HG02943 (cell line): ENCODE measurements at regions not wholly inside any gene's neighbourhood (a gene's known extent, or its start where the extent isn't known, plus 50 kb on each side); places are given as distances from the start of the nearest gene placed in this dataset.
A peak's percentile ranks its signal among the peaks of the same experiment; 100 is the strongest.

Experiments used
- ATAC-seq: cut with Tn5 transposase; IDR thresholded peaks from one replicate; pipeline ENCODE4 v1.9.1; 2021; ENCODE audit warnings: mild to moderate bottlenecking, low read depth, moderate library complexity; ENCODE audit not compliant: unreplicated experiment

DNA sequence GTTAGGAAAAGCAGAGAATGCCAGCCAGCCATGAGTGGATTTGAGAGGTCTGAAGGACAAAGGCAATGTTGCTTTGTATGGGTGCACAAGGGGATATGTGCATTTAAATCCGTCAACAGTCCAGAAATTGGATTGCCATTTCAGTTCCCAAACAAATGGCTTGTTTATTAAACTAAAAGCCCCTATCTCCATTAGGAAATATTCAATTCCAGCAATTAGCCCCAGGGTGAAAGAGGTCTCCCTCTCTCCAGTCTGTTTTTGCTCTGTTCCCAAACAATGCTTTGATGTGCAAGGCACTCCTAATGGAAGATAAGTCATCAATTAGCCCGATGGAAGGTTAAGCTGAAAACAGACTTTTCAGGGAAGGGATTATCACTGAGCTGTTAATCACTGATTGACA is 101.3 kb downstream of the C9orf152 start:
- ATAC-seq, result no peak

DNA sequence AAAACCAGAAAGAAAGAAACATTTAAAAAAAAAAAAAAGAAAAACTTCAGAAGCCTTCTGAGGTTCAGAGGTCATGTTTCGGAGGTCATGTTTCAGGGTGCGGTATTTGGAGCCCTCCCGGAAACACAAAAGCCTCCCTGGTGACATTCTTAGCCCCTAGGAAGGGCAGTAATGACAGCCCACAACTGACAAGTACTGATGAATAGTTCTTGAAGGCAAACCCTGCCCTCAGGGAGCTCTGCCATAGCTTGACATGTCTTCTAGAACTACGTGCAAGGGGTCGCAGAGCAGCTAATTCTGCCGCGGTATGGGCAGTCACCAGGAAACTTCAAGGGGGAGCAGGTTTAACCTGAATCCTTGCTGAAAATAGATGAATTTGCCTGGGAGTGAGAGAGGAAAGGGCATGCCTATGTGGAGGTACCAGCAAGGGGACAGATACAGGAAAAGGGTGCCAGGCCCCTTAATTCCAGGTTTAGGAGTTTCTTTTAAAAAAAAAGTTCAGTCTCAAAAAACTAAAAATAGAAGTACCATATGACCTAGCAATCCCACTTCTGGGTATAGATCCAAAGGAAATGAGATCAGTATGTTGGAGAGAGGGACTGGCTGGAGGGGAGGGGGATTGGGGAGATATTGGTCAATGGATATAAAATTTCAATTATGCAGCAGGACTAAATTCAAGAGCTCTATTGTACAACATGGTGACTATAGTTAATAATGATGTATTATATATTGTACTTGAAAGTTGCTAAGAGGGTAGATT is 98.4 kb downstream of the C9orf152 start:
- no peak for ATAC-seq

DNA sequence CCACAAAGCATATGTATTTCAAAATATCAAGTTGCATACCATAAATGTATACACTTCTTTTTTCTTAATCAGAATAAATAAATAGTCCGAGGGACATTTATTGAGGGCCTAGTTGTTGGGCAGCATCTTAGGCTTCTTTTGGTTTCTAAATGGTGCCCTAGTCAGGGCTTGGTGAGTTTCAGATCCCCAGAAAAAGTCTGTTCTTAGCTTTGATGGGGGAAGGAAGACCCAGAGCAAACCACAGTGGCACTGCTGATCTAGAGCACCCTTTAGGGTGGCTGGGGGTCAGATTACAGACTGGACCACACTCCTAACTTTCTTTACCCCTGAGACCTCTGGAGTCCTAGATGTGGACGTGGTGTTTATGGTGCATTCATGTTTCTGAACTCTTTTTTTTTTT is 97.8 kb downstream of the C9orf152 start:
- ATAC-seq, result peak; percentile 73

DNA sequence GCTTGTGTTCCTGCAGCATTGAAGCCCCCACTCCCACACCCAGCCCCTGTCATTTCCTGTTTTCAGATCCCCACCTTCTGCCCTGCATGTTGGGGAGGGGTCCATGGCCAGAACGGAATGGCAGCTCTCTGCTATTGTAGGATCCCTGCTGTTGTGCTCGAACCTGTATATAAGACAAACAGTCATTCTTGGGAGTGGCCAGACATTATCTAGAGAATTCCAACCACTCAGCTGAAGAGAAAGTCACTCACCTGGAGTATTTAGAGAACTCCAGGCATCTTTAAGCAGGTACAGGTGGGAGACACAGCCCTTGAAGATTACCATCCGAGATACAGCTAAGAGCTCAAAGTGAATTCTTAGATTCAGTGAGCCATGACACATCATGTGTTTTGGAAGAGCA is 96.1 kb downstream of the C9orf152 start:
- no peak for ATAC-seq

DNA sequence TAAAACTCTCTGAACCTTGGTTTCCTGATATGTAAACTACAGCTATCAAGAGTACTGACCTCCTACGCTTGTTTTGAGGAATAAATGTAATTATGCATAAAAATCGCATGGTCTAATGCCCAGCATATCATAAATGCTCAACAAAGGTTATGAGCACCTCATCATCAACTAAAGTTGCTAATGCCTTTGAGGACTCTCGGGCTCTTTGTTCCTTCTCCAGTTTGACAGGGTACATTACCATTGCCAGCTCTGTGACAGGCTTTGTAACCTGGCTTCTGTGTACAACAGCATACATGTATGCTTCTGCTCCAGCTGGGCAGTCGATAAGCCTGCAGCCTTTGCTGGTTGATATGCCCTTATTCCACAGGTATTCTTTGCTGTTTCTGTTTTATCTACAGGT is 95.2 kb downstream of the C9orf152 start:
- no peak for ATAC-seq

DNA sequence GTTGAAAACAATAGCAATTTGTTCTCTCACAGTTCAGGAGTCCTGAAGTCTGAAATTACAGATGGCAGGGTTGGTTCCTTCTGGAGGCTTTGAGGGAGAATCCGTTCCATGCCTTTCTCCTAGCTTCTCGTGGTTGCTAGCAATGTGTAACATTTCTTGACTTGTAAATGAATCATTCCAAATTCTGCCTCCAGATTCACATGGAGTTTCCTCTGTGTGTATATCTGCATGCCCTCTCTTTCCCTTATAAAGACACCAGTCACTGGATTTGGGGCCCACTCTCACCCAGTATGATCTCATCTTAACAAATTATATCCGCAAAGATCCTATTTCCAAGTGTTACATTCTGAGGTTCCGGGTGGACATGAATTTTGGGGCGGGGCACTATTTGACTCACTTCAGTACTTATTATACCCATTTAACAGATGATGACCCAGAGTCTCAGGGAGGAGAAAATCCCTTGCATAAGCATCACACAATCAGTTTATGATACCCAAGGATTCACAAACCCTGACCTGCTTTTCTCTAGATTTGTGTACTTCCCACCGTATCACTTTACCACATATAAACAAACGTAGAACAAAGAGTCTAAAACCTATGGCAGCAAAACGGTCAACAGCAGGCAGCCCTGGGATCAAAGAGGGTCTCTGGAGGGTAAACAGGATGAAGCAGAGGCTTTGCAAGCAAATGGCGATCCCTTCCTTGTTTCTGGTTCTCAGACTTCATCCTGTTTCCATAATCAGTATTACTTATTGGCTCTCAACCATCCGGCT is 93.7 kb downstream of the C9orf152 start:
- no peak for ATAC-seq

DNA sequence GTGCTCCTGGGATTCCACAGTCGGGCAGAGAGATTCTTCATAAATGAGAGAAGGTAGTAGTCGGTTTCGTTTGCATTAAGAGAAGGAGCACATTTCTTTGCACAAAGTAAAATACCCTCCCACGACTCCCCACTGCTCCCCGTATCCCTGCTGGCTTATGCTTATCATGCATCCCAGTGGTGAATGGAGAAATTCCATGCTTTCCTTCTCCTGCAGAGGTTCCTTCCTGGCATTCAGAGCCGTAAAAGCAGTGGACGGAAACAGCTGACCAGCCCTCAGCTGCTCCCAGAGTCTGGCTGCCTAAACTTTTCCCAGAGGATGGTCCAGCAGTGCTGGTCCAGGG is 93.1 kb downstream of the C9orf152 start:
- no peak for ATAC-seq

DNA sequence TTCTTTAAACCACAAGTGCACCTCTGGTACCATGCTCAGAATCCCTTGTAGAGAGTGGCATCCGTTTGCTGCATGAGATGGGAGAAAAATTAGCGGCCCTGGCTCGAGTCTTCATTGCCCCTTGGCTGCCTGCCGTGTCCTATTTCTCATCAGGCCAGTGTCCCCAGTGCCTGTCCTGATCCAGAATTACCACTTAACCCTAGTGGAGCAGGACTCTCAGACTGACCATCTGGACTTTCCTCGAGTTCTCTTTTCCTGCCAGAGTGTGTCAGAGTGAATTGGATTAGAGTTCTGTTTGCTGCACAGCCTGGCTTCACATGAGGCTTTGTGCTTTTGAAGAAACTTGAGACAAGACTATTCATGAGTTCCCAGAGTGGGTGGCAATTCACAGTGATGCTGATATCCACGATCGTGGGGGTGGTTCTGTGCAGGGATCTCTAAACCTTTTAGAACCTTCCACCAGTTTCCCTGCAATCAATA is 92.6 kb downstream of the C9orf152 start:
- ATAC-seq, result no peak

DNA sequence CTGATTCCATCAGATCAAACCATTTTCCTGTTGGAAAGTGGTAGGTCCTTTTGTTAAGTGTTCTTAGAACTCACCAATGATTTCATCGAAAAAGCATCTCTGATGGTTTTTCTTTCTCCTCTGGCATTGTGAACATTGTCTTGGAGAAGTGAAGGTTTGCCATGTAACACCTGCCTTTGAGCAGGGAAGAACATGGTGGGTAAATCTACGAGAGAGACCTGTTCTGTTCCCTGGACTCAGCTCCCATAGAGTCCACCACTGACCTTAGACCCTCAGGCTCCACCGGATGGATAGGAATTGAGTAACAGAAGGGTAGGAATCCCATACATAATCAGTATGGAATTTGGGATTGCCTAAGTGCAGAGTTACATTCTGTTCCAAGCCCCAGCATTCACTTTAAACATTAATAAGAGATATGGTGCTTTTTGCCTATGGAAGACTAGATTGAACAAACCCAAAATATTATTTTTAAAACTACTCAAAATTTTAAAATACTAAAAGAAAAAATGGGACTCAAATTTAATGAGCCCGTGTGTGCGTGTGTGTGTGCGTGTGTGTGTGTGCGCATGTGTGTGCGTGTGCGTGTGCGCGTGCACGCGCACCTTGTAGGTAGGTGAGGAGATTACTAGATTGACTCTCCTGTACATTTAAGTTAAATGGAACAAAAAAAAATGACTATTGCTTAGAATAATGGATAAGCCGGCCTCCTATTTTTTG is 92.0 kb downstream of the C9orf152 start:
- ATAC-seq, result no peak

DNA sequence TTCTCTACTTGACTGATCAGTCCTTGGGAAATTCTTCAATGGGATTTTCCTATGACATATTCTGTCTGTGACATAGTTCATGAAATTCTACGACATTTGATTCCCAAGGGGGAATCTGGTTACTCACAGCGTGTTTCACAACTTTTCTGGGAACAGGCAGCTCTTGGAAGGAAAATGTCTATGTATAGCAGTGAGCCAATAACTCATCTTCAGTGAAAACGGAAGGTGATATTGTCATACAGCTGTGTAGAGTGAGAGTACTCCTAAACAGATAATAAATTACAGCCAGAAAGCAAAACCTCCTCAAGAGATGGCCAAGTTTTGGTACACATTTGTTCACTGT is 91.4 kb downstream of the C9orf152 start:
- no peak for ATAC-seq

DNA sequence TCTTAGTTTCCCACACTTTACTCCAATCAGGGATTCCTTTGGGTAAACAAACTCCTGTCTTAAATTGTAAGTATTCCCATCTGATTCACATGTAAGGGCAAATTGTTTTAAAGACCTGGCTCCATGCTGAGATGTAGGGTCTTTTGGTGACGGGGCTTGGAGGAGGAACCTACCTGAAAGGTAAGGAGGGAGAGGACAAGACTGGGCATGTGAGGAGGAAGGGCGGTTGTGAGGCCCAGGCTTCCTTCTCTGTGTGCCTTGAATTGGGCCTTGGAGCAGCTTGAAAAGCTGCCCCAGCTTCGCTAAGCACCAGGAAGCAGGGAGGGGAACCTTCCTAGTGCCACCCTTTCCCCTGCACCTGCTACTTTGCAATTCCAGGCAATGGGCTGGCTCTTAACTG is 86.8 kb downstream of the C9orf152 start:
- ATAC-seq, result no peak

DNA sequence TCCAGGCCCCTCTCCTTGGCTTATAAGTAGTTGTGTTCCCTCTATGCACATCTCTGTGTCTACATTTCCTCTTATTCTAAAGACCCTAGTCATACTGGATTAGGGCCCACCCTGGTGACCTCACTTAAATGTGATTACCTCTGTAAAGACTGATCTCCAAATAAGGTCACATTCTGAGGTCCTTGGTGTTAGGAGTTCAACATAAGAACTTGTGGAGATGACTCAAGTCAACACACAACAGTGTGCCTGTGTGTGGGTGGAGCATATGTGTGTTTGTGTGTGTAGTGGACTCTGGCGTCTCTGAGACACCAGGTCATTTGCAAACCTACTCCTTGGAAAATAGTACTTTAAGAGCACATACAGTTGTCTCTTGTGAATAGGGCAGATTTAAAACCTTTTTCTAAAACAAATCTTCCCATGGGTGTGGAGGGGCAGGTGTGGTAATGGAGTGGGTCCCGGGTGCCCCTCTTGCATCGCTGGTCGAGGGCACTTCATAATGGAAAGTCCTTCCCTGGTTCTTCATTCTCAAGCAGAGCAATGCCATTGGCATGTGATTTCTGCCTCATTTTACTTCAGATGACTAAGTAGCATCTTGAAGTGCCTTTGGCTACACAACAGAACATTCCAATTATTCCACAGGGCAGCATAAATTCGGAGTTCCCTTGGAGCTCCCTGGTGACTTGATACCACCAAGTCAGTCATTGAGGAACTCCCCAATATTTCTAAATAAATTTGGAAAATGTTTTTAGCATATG is 84.4 kb downstream of the C9orf152 start:
- no peak for ATAC-seq

DNA sequence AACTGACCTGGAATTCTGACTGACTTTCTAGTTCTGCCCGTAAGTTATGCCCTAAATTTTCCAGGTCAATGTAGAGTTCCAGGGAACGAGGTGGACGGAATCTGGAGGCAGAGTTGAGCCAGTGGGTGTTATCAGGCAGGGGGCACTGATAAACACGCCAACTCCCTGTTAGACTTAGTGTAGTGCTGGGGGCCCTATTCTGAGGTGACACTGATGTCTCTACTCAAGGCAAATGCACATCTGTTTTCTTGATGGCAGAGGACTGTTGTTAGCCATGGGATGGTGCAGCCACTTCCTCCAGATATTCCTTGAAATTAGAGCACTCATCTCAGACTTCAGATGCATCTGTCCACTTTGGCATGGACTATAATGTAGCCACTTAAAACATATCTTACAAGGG is 83.5 kb downstream of the C9orf152 start:
- ATAC-seq, result no peak

DNA sequence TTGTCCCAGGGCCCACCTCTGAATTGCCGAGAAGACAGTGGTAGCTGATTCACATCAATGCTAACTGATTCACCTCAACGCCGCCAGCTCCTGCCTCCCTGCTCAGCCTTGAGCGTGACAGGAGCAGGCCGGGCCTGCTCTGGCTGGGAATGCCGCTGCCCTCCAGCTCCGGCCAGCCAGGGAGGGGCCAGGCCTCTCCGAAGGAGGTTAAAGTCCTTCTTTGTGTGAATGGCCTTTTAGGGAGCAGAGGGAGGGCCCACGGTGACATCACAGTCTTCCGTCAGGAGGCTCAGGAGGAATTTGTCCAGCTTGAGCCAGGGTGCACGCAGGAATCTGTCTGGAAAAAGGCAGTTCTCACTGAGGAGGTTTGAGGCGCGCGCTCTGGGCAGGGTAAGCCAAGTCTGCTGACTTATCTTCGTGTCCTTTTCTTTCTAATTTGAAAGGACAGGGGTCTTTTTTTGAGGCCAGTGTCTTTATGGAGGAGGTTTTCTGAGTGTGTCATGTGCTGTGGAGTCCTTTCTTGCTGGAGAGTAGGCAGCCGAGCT is 82.7 kb downstream of the C9orf152 start:
- ATAC-seq, result no peak

DNA sequence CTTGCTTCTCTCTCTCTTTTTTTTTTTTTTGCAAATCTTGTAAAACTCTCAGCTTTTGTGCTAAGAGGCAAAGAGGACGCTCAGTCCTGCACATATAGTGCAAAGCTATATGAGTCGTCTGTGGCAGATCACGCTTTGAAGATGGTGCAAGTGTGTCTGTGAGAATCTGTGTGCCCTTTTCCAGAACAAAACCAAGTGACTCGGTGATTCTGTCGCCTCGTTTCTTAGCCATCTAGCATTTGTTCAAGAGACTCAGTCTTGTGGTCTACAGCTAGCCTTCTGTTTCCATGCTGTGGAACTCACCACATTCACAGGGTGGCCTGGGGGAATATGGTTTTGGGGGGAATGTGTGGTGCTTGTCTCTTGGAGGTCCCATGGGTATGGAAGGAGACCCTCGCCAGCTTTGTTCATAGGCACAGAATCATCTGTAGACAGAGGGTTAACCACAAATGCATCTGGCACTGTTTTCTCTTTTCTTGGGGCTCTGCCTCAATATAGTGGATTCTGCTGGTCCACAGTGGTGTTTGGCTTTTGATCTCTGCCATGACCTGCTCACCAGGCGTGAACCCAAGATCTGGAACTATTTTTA is 82.1 kb downstream of the C9orf152 start:
- no peak for ATAC-seq

DNA sequence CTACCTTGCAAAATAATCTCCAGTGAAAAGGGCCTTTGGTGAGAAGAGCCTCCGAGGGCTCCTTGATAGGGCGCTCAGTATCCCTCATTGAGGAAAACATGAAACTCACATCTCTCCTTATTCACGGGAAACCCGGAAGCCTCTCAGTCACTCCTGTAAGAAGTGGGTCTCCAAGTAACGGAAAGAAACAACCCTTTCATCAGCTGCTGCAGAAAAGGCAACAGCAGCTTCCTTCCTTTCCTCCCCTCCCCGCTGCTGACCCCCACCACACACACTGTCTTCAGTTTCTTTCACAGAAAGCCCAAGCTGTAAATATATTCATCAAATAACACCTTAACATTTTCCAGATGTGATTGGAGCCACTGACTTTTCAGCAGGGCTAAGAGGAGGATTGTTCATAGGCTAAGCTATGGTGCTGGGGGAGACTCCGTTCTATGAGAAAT is 81.4 kb downstream of the C9orf152 start:
- no peak for ATAC-seq

DNA sequence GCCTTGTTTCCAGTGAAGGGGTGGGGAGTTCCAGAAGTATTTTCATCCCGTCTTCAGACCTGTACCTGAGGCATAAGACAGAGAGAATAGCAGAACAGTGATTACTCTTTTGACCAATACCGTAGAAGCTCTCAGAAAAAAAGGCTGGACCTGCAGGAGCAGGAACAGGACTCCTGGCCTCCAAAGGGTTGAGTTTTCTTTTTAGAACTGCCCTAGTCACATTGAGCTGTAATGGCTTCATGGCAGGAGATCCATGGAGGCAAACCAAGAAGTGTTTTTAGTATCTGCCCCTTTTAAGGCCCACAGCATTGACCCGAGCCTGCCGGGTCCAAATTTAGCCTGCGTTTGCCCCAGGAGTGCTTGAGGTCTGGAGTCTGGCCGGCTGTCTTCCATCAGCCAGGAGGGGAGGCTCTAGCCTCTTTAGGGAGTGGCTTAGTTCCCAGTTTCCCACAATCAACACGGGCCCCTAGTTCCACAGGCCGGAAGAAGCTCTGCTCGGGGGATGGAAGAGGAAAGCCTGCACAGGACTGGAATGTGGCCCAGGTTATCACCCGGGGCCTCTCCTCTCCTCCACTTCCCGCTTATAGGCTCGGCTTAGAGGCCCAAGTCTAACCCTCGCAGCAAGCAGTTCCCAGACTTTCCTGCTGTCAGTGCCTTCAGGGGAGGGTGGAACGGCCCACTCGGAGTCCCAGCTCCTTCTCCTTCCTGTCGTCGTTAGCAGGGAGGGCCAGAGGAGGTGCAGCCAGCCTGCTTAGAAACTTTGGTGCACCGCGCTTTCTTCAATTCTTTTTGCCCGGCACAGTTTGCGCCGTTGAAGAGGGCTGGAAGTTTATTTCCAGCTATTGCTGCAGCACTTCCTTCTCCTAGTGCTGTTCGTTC is 80.7 kb downstream of the C9orf152 start:
- ATAC-seq, result no peak

DNA sequence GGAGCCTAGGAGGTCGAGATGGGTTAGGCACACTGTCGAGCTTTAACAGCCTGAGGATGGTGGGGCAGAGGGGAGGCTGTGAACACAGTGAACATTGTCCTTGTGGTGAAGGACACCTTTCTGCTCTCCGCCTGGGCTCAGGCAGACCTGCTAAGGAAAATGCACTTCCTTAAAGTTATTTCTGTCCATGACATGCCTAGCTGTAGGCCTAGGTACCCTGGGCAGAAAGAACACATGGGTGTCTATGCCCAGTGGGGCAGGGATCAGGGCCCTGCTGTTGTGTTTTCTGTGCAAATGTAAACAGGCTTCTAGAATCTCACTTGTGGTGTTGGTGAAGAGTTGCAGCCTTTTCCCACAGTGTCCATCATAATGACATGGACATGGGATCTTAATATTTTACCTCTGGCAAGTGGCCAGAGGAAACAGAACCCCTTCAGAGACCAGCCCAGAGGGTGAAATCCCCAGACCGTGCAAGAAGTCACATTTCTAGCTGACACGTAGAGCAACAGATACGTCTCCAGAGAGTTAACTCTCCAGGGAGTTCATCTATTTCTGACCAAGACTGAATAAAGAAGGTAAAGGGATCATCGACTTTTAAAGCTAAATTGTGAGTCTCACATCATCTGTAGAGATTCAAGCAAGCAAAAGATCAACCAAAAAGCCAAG is 79.2 kb downstream of the C9orf152 start:
- ATAC-seq, result peak; percentile 63

DNA sequence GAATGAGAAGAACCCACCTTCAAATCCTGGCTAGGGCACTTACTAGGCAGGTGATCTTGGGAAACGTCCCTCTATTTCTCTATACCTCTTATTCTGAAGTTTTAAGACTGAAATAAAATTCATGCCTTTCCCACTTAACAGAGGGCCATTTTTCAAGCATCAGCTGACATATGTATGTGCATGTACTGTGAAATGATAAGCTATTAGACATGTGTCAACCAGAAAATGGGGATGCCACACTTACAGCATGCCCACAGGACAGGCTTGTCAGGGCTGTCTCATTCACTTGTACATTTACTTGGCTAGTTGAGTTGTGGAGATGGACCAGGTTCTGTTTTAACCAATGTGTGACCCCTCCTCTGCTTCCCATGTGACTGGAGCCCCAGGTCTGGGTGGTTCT is 78.5 kb downstream of the C9orf152 start:
- no peak for ATAC-seq
